ENCODE measurements at regions not wholly inside any gene's neighbourhood (a gene's known extent, or its start where the extent isn't known, plus 50 kb on each side); places are given as distances from the start of the nearest gene placed in this dataset.
"Not testable (repeated sequence)": the region's sequence is repeated elsewhere in the genome, so short reads cannot be mapped to it uniquely, and the experiment has no call there.

DNA sequence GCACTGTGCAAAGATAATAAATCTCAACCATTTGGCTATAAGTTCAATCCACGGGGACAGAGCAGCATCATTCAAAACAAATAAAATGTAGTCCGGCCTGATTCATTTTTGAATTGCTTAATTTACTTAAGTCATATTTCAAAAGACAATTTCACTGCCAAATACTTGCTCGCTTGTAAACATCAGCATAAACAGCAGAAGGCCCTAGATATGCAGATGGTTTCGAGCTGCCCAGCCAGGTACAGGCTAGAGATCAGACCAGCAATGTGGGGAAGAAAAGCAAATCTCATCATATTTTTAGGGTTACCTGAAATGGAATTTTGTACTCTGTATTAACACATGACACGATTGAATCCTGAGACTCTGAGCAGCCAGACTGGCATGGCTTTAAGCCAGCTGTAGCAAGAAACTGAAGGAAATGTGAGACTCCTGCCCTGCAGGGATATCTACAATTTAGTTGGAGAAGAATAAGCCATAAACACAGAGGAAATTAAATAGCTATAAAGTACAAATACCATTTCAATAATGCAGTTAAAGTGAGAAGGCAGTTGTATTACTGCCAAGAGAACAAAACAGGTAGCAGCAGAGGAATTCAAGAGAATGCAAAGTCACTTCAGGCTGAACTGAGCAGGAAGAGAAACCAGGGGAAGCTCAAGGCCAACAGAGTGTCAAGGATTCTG is 440.3 kb downstream of the ETS1 start:
- no peaks in the 10 kb centered on the region for H3K9me3 ChIP-seq
- no peaks in the 10 kb centered on the region for H3K36me3 ChIP-seq
- no peaks in the 10 kb centered on the region for H3K27me3 ChIP-seq (replicated peaks; ENCODE audit: insufficient read depth)
- TF ChIP-seq, protein P1, sequence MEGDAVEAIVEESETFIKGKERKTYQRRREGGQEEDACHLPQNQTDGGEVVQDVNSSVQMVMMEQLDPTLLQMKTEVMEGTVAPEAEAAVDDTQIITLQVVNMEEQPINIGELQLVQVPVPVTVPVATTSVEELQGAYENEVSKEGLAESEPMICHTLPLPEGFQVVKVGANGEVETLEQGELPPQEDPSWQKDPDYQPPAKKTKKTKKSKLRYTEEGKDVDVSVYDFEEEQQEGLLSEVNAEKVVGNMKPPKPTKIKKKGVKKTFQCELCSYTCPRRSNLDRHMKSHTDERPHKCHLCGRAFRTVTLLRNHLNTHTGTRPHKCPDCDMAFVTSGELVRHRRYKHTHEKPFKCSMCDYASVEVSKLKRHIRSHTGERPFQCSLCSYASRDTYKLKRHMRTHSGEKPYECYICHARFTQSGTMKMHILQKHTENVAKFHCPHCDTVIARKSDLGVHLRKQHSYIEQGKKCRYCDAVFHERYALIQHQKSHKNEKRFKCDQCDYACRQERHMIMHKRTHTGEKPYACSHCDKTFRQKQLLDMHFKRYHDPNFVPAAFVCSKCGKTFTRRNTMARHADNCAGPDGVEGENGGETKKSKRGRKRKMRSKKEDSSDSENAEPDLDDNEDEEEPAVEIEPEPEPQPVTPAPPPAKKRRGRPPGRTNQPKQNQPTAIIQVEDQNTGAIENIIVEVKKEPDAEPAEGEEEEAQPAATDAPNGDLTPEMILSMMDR (IDR thresholded peaks at IDR 0.05), result no peak
- peaks cover 0 to 9% of the 10 kb centered on the region in 2 donors for H3K4me1 ChIP-seq (ENCODE audit: control insufficient read depth in 1 of 2, low read depth in 2 of 2)
- H3K4me3 ChIP-seq, result no peak overlapping the region
- ATAC-seq (ENCODE audit: insufficient number of reproducible peaks, low FRiP score, low read depth) (no peak), DNase-seq (ENCODE audit: low spot score) (no peak)
- no peak overlapping the region for H3K27ac ChIP-seq

DNA sequence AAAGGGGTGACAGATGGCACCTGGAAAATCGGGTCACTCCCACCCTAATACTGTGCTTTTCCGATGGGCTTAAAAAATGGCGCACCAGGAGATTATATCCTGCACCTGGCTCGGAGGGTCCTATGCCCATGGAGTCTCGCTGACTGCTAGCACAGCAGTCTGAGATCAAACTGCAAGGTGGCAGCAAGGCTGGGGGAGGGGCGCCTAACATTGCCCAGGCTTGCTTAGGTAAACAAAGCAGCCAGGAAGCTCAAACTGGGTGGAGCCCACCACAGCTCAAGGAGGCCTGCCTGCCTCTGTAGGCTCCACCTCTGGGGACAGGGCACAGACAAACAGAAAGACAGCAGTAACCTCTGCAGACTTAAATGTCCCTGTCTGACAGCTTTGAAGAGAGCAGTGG is 447.1 kb downstream of the ETS1 start:
- DNase-seq (ENCODE audit: low spot score); H3K27me3 ChIP-seq (replicated peaks; ENCODE audit: insufficient read depth); H3K27ac ChIP-seq; ATAC-seq (ENCODE audit: insufficient number of reproducible peaks, low FRiP score, low read depth); H3K4me1 ChIP-seq (ENCODE audit: control insufficient read depth in 1 of 2, low read depth in 2 of 2); H3K36me3 ChIP-seq; H3K4me3 ChIP-seq; H3K9me3 ChIP-seq: not testable (repeated sequence)

DNA sequence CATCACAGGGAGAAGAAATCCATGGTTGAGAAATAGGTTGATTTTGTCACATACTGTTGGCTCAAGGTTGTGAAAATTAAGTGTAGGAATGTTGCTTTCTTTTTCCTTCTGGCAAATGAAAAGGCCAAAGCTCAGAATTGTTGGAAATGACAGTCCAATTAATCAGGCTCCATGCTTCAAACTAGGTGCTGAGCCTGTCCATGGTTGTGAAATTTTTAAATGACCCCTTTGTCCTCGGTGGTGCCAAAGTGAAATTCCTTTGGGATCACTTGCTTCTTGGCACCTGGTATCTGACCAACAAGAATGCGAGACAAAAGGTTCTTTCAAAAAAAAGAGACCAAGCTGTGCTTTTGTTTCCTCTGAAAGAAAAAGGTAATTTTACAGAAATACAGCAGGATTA is 451.9 kb downstream of the ETS1 start:
- ATAC-seq (ENCODE audit: insufficient number of reproducible peaks, low FRiP score, low read depth) (no peak), DNase-seq (ENCODE audit: low spot score) (no peak)
- peak overlapping the region in 1 of 2 donors; percentile 36 for H3K27ac ChIP-seq
- H3K4me1 ChIP-seq (ENCODE audit: control insufficient read depth in 1 of 2, low read depth in 2 of 2), result peaks cover 0 to 43% of the 10 kb centered on the region in 2 donors
- TF ChIP-seq, protein P1 (IDR thresholded peaks at IDR 0.05), result no peak
- no peaks in the 10 kb centered on the region for H3K36me3 ChIP-seq
- no peak overlapping the region for H3K4me3 ChIP-seq
- H3K9me3 ChIP-seq, result no peaks in the 10 kb centered on the region
- no peaks in the 10 kb centered on the region for H3K27me3 ChIP-seq (replicated peaks; ENCODE audit: insufficient read depth)

DNA sequence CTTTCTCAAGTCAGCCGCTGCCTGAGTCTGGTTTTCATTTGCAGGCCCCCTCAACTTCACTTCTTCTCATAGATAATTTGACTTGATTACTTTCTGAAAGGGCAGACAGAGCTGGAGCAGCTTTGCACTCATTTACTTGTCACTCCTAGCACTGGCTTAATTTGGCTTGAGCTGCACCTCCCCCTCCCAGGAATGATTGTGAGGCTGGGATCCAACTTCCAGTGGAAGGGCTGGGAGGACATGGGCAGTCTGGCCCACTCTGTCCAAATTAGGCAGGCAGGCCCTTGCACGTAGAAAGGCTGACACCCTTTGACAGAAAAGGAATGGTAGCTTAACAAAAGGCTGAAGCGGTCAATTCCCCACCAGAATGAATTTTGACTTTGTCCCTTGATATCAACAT is 453.9 kb downstream of the ETS1 start:
- H3K27ac ChIP-seq, result peak overlapping the region; percentile 45 to 52
- no peaks in the 10 kb centered on the region for H3K36me3 ChIP-seq
- ATAC-seq (ENCODE audit: insufficient number of reproducible peaks, low FRiP score, low read depth) (no peak), DNase-seq (ENCODE audit: low spot score) (no peak)
- peaks cover 0 to 43% of the 10 kb centered on the region in 2 donors for H3K4me1 ChIP-seq (ENCODE audit: control insufficient read depth in 1 of 2, low read depth in 2 of 2)
- H3K9me3 ChIP-seq, result no peaks in the 10 kb centered on the region
- H3K27me3 ChIP-seq (replicated peaks; ENCODE audit: insufficient read depth), result no peaks in the 10 kb centered on the region
- TF ChIP-seq, protein P1 (IDR thresholded peaks at IDR 0.05), result no peak
- no peak overlapping the region for H3K4me3 ChIP-seq

DNA sequence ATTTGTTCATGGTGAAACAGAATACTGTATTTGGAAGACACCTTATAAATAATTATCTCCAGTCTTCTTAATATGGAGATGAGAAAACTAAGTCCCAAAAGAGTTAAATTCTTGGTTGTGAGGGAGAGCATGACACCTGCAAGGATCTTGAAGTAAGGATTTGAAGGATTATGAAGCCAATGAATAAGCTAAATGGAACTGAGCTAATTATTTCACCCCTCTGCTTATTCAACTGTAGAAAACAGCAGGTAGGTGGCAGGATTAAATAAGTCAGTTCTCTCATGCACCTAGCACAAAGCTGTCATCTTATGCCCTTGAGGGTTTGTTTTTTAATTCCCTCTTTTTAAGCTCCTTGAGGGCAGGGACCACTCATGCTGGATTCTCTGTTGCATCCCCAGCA is 457.3 kb downstream of the ETS1 start:
- Histone ChIP-seq H3K4me1 (ENCODE audit: control insufficient read depth in 1 of 2, low read depth in 2 of 2) (peaks cover 0 to 34% of the 10 kb centered on the region in 2 donors), H3K9me3 (no peaks in the 10 kb centered on the region), H3K36me3 (no peaks in the 10 kb centered on the region), H3K4me3 (no peak overlapping the region), H3K27me3 (replicated peaks; ENCODE audit: insufficient read depth) (no peaks in the 10 kb centered on the region), H3K27ac (no peak overlapping the region)
- DNase-seq (ENCODE audit: low spot score), result no peak
- TF ChIP-seq, protein P1 (IDR thresholded peaks at IDR 0.05), result no peak
- ATAC-seq (ENCODE audit: insufficient number of reproducible peaks, low FRiP score, low read depth), result no peak

DNA sequence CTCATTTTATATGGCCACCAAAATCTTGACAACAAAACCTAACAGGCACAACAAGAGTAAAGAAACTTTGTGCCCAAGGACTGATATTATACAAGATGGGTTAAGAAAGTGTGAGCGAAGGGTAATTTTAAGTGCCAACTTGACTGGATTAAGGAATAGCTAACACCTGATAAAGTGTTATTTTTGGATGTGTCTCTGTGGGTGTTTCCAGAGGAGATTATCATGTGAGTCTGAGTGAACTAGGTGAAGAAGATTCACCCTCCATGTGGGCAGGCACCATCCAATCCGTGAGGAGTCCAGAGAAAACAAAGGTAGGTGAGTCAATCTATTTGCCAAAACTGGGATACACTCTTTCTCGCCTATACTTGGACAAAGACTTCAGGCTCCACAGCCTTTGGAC is 461.6 kb downstream of the ETS1 start:
- TF ChIP-seq, protein P1 (IDR thresholded peaks at IDR 0.05), result no peak
- H3K4me3 ChIP-seq, result no peak overlapping the region
- H3K36me3 ChIP-seq, result no peaks in the 10 kb centered on the region
- H3K9me3 ChIP-seq, result no peaks in the 10 kb centered on the region
- no peaks in the 10 kb centered on the region for H3K27me3 ChIP-seq (replicated peaks; ENCODE audit: insufficient read depth)
- no peak overlapping the region for H3K27ac ChIP-seq
- DNase-seq (ENCODE audit: low spot score) (no peak), ATAC-seq (ENCODE audit: insufficient number of reproducible peaks, low FRiP score, low read depth) (no peak)
- H3K4me1 ChIP-seq (ENCODE audit: control insufficient read depth in 1 of 2, low read depth in 2 of 2), result no peaks in the 10 kb centered on the region
